ENCODE measurements at regions not wholly inside any gene's neighbourhood (a gene's known extent, or its start where the extent isn't known, plus 50 kb on each side); places are given as distances from the start of the nearest gene placed in this dataset.
"Not testable (repeated sequence)": the region's sequence is repeated elsewhere in the genome, so short reads cannot be mapped to it uniquely, and the experiment has no call there.

DNA sequence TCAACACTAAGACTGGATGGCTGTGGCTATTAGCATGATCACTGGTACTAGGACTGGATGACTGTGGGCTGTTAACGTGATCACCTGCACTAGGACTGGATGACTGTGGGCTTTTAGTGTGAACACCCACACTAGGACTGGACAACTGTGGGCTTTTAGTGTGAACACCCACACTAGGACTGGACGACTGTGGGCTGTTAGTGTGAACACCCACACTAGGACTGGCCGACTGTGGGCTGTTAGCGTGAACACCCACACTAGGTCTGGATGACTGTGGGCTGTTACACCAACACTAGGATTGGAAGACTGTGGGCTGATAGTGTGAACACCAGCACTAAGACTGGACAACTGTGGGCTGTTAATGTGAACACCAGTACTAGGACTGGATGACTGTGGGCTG is 329.2 kb downstream of the OSTF1 start:
- no peak for DNase-seq

DNA sequence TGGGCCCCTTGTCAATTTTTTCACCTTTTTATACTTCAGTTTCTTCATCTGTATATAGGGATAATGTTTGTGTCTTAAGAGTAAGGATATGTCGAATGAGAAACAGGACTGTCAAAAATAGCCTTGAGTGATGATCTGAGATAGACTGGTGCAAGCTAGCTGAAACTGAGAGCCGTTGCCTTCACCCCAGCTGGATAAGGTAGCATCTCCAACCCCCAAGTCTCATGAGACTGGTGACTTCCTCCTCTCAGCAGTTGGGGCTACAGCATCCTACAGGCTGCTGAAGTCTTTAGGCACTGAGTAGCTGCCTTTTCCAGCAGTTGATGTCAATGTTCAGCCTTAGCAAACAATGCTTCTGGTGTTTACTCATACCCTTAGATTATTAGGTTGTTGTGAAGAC is 330.2 kb downstream of the OSTF1 start:
- DNase-seq: no peak

DNA sequence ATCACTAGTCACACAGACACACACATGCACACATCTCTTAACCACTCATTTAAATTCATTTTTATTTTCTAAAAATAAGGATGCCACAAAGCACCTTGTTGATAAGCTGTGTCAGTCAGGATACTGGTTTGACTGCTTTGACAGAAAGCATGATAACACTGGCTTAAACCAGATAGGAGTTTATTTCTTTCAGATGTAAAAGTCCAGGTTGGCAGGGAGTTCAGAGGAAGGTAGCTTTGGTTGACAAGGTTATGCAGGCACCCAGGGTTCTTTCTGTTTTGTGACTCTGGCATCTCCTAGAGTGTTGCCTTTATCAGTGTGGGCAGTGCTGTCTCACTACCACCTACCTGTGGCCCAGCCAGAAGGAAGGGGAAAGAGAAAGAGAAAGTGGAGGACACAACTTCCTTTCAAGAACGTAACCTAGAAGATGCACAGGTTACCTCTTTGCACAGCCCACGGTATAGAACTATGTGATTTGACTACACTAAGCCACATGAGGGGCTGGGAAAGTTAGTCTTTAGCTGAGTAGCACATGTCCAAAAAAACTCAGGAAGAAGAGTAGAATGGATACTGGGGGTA is 334.7 kb downstream of the OSTF1 start:
- DNase-seq: no peak

DNA sequence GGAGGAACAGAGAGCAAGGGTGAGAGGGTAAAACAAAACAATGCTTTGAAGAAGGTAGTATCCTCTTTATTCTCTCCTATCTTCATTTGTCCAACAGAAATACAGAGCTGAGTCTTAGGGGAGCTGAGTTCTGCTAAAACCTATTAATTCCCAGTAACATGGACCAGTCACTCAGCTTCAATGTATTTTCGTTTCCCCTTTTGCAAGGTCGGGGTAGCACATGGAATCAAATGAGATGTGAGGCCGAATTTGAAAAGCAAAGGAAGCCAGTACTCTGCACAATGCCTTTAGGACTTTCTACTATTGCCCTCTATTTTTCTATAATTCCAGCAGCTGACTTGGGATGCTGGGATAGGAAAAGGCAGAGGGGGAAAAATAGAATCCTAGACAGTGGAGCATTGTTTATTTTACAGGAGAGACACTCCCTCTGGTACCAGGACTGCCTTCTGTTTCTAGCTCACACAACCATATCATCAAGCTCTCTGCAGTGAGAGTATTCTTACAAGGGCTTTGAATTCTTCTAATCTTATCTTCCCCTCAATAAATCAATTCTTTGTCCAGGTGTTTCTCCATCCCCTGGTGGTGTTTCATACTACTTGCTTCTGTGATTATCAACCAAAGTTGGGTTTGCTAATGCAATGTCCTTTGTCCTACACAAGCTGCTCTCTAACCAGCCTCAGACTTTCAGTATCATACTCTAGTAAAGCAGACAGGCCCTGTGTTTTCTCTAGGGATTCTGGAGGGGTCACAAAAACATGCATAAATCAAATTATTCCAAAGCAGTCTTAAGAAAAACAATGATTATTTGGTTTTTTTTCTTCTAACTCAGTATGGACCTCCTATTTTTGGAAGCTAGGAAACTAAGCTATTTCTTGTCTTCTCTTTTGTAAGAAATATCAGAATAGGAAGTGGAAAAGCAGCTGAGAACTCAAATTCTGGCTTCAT is 341.5 kb downstream of the OSTF1 start:
- no peak for DNase-seq

GRCh38 chr9:75431375-75431774 is 343.1 kb downstream of the OSTF1 start:
- no peak for DNase-seq

DNA sequence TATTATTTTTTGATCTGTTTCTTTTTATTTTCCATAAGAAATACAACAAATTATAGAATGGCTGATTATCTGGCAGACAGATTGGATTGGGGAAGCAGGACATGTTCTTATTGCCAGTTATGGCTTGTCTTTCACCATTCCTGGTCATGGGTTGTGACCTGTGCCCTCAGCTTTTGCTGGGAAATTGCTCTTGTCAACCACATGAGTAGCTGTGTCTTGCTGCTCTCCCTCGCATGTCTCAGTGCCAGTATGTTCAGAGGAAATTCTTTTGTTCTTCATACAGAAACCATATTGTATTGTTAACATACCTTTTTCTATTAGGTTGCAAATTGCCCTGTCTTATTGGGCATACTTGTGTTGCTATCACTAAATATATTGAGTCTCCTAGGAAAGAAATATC is 344.1 kb downstream of the OSTF1 start:
- DNase-seq: no peak

DNA sequence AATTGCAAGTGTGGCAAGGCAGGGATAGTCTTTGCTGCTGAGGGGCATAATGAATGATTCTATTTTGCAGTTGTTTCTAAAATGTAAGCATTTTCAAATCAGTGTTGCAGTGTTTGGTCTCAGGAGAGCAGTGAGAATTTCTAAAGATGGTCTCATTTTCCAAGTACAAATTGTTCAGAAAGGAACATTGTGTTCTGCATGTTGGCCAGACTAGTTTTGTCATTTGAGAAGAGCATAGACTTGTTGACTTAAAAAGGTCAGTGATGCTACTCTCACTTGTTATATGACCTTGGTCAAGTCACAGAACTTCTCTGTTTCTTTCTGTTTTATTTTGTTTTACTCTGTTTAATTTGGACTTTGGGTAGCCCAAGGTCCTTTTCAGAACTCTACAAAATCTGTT is 344.6 kb downstream of the OSTF1 start:
- DNase-seq: no peak

DNA sequence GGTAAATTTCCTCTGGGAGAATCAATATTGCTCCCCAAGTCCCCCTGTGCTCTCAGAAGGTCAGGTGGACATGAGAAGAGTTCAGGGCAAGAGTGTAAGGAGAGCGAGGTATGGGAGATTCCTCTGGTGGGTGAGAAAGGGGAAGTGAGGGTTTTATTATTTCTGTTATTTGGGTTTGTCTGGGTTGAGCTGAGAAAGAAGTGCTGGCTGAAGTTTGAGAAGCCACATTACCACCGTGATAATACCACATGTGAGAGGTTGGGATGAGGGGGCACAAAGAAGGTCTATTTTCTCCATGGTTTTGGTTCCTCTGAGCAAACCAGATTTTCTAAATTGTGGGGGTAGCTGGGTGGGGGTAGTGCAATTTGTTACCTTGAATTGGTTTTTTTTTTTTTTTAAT is 350.4 kb downstream of the OSTF1 start:
- DNase-seq: no peak

DNA sequence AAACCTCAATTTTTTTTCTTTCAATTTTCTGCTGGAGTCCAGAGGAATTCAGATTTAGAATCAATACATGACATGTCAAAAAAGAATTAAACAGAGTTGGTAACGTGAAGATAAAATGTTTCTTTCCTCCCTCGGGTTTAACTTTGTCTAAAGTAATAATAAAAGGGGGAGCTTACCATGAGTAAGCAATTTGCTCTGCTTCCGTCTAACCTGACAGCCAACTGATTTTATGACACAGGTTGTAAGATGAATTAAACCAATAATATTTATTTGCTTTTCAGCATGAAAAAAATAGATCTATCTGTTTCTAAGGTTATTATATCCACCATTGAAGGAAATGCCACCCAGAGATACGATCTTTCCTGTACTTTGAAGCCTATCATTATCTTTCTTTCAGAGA is 352.6 kb downstream of the OSTF1 start:
- DNase-seq: no peak

DNA sequence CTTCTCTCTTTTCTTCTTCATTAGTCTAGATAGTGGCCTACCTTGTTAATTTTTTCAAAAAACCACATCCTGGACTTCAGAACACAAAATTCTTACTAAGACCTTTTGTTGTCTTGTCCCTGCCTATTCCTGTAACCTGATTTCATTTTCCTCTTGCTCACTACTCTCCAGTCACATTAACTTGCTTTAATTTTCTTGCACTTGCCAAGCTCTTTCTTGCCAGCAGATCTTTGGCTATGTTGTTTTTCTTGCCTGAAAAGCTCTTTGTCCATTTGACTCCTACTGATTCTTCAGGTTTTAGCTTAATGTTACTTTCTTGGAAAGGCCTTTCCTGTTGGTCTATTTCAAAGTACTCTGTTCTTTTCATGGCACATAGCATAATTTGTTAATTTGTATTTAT is 356.8 kb downstream of the OSTF1 start:
- DNase-seq: no peak

GRCh38 chr9:75447281-75447680 is 359.0 kb downstream of the OSTF1 start:
- DNase-seq: no peak

DNA sequence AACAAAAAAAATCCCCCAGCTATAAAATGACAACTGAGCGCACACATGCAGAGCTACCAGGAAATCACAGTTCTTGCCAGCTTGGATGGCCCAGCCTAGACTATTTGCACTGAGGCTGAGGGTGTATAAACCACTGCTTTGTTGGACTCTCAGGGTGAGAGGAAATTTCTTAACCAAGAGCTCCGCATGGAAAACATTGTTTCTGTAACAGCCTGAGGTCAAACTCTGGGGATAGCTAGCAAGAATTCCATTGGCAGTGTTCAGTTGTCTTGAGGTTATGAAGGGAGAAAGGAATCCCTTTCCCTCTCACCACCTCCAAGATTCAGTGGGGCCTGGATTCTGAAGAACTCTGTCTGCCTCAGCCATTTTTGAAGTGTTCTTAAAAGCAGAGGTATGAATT is 360.0 kb downstream of the OSTF1 start:
- DNase-seq: no peak

GRCh38 chr9:75448955-75449354 is 360.6 kb downstream of the OSTF1 start:
- DNase-seq: no peak

- DNase-seq: no peak
These were observed 362.7 kb downstream of the OSTF1 start for GRCh38 chr9:75451045-75451444.

DNA sequence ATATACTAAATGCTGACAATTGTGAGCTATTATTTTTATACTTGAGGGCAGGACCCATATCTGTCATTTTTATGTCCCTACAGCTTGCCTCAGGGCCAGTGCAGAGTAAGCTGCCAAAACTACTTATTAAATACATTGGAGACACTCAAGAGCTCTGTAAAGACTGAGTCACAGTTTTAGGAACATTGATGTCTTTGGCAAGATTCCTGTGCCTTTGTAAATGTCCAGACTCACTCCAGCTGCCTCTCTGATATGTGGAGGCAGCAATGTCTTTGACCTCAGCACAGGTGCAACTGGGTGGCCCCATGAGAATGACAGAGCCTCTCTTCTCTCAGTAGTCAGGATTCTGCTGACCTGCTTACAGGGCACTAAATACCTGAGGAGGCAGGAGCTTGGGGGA is 363.2 kb downstream of the OSTF1 start:
- no peak for DNase-seq

- DNase-seq: no peak
These were observed 364.2 kb downstream of the OSTF1 start for GRCh38 chr9:75452512-75452911.

DNA sequence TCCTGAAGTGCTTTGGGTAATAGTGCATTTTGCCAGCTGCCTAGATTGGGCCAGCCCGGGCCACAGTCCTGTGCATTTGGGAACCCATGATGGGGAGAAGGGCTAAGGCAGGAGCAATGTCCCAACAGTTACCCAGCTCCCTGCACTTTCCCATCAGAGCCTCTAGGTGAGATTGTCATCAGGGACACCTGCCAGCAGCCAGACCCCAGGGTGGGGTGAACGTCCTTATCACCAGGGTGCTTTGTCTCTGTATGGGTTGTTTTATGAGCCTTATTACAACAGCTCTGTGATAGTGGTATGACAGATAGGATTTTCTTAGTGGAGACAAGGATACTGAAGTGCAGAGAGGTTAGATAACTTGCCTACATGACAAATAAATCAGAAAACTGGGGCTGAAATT is 365.7 kb downstream of the OSTF1 start:
- no peak for DNase-seq

DNA sequence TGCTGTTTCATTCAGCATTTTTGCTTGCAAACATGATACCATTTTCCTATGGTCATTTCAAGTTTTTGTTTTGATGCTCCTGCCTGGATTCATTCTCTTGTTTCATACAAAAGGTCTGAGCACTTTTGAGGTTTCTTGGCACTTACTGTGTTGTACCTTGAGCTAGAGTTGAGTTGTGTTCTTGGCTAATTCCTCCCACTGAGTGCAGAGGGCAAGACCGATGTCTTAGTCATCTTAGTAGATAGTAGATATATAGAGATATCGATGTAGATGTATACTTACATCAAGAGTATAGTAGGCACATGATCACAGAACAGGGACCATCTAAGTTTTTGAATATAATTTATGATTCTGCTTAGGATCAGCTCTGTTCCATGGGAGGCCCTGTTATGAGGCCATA is 366.6 kb downstream of the OSTF1 start:
- no peak for DNase-seq

DNA sequence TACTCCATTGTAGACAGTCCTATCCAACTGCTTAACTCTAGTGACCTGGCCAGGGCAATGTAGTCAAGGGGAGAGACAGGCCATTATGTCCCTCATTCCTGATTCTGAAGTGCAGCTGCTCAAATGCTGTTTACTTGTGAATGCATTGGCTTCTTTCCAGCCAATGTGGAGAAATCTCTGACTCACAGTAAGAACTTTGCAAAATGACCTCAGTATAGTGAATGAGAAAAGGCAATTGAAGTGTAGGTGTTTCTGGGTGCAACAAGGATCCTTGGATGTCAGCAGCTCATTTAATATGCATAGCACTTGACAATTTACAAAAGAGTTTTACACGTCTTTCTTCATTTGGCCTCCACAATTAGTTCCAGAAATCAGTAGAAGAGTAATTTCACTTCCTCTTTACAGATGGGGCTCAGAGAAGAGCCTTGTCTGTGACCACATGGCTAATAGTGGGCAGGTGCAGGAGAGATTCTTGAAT is 367.2 kb downstream of the OSTF1 start:
- no peak for DNase-seq

DNA sequence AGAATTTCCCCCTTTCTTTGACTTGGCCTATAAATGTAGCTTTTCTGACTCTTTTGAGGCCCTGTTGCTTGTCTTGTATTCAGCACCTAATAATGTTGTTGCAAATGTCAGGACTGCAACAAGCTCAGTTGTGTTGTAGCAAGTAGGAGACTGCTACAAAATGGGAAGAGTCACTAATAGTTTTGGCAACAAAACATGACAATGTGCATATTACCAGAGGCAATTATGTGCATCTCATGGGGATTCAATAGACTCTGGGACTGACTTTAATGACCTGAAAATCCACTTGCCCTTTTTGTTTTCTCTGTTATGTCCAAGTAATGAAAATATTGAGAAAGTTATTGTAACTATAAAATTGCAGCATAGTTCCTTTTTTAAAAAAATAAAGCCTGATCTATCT is 368.4 kb downstream of the OSTF1 start:
- DNase-seq: no peak

DNA sequence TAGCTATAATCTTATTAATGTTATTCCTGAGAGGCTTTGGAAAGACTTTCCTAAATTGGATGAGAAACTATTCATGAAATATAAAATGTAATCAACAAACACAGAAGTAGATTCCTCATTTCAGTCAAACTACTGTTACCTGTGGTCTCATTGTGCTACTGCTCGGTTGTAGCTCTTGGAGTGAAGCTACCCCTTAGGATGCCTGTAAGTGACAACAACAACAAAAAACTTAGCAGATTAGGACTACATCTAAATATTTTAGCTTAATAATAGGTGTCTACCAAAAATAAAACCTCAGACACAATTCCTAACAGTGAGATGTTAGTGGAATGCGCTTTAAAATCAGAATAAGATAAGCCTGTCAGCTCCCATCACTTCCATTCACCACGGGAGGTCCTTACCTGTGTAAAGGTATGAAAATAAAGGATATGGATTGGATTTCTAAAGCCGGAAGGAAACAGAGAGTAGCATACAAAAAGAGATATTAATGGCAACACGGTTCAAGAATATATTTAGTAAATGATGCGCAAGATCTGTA is 369.2 kb downstream of the OSTF1 start:
- no peak for DNase-seq

GRCh38 chr9:75459311-75459710 is 371.0 kb downstream of the OSTF1 start:
- not testable (repeated sequence) for DNase-seq

- DNase-seq: no peak
These were observed 372.9 kb downstream of the OSTF1 start for GRCh38 chr9:75461183-75461582.

GRCh38 chr9:75462866-75463265 is 374.6 kb downstream of the OSTF1 start:
- DNase-seq: no peak

All from GDM1 (cell line).